BJ (cell line): ENCODE measurements at regions not wholly inside any gene's neighbourhood (a gene's known extent, or its start where the extent isn't known, plus 50 kb on each side); places are given as distances from the start of the nearest gene placed in this dataset.

Source experiments
- CTCF ChIA-PET: fragments of 350-600 bp; formaldehyde crosslinking; extraction: SDS; loops from one replicate; lab custom pipeline; 2021; ENCODE audit warnings: antibody characterized with exemption, inconsistent platforms; lab: Yijun Ruan, JAX
- POLR2A ChIA-PET: fragments of 300-600 bp; sonication (Branson Sonifier 250); formaldehyde crosslinking; extraction: SDS; loops from one replicate; lab custom pipeline; 2021; ENCODE audit warnings: antibody characterized with exemption; lab: Charles Lee
- DNase-seq: peaks from one replicate; pipeline ENCODE4 v3.0.0-alpha.2; 2011; ENCODE audit warnings: low read depth
- H3K27me3 ChIP-seq: 2 replicates; pipeline ENCODE4 v1.6.0; 2011; ENCODE audit warnings: low read length; ENCODE audit not compliant: control insufficient read depth, insufficient read depth
- H3K36me3 ChIP-seq: 2 replicates; pipeline ENCODE4 v1.5.1; 2011; ENCODE audit warnings: low read length; ENCODE audit not compliant: control insufficient read depth, insufficient read depth
- H3K4me3 ChIP-seq: 2 replicates; pipeline ENCODE4 v1.5.1; 2011; ENCODE audit warnings: low read depth, mild to moderate bottlenecking, control low read depth, low read length
- TF ChIP-seq, protein P1 (sequence below): IDR thresholded peaks from 2 replicates; pipeline ENCODE4 v1.5.1; 2011; ENCODE audit warnings: low read depth, mild to moderate bottlenecking, control low read depth, inconsistent platforms, low read length, moderate library complexity; ENCODE audit not compliant: insufficient read depth

DNA sequence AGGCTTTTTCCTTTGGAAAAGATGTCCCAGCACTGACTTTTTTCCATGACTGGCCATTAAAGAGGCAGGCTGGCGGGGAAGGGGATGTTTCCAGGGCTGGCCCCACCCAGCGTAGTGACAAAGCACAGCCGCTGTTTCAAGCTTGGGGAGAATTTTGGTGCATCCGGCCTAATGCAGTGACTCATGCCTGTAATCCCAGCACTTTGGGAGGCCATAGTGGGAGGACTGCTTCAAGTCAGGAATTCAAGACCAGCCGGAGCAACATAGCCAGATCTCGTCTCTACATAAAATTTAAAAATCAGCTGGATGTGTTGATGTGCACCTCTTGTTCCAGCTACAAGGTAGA lies 78.0 kb upstream of the SH3BP4 start:
- TF ChIP-seq, protein P1, sequence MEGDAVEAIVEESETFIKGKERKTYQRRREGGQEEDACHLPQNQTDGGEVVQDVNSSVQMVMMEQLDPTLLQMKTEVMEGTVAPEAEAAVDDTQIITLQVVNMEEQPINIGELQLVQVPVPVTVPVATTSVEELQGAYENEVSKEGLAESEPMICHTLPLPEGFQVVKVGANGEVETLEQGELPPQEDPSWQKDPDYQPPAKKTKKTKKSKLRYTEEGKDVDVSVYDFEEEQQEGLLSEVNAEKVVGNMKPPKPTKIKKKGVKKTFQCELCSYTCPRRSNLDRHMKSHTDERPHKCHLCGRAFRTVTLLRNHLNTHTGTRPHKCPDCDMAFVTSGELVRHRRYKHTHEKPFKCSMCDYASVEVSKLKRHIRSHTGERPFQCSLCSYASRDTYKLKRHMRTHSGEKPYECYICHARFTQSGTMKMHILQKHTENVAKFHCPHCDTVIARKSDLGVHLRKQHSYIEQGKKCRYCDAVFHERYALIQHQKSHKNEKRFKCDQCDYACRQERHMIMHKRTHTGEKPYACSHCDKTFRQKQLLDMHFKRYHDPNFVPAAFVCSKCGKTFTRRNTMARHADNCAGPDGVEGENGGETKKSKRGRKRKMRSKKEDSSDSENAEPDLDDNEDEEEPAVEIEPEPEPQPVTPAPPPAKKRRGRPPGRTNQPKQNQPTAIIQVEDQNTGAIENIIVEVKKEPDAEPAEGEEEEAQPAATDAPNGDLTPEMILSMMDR = no peak
- Histone ChIP-seq H3K4me3 (no peak overlapping the region), H3K36me3 (no peaks in the 10 kb centered on the region), H3K27me3 (no peaks in the 10 kb centered on the region)
- POLR2A ChIA-PET = no interaction called here
- CTCF ChIA-PET = no interaction called here
- DNase-seq = no peak

DNA sequence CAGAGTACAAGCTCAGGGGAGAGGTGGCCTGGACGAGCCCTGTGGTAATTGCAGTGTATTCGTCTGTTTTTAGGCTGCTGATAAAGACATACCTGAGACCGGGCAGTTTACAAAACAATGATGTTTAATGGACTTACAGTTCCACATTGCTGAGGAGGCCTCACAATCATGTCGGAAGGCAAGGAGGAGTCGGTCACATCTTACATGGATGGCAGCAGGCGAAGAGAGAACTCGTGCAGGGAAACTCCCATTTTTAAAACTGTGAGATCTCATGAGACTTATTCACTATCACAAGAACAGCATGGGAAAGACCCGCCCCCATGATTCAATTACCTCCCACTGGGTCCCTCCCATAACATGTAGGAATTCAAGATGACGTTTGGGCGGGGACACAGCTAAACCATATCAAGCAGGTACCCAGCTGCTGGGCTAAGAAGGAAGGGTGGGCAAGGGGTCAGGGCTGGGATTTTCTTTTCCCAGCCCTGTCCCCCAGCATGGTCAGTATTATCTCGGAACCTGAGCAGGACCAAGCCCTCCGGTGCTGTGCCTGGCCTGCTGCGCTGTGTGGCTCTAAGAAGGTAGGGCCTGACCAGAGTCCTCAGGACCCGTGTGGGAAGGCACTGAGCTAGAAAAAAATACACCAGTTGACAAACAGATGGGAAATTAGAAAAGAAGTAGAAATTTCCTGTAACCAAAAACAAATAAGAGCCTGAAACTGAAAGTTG lies 78.6 kb upstream of the SH3BP4 start:
- no peaks in the 10 kb centered on the region for H3K27me3 ChIP-seq
- H3K4me3 ChIP-seq = no peak overlapping the region
- ChIA-PET CTCF (no interaction called here), POLR2A (no interaction called here)
- no peak for DNase-seq
- TF ChIP-seq, protein P1 = no peak
- H3K36me3 ChIP-seq = no peaks in the 10 kb centered on the region

- TF ChIP-seq, protein P1 = no peak
- no peak overlapping the region for H3K4me3 ChIP-seq
- DNase-seq = no peak
- ChIA-PET CTCF (interaction anchor here (1.1 kb wide), 1 partner anchor 10 kb away, joined by 3 read pairs; no protein-coding TSS in a partner anchor), POLR2A (no interaction called here)
- H3K36me3 ChIP-seq = no peaks in the 10 kb centered on the region
- no peaks in the 10 kb centered on the region for H3K27me3 ChIP-seq
These were observed 81.8 kb upstream of the SH3BP4 start for GRCh38 chr2:234869969-234870368.

- TF ChIP-seq, protein P1 = no peak
- DNase-seq = no peak
- CTCF ChIA-PET = no interaction called here
- no peak overlapping the region for H3K4me3 ChIP-seq
- H3K27me3 ChIP-seq = no peaks in the 10 kb centered on the region
- no peaks in the 10 kb centered on the region for H3K36me3 ChIP-seq
- POLR2A ChIA-PET = no interaction called here
These were observed 82.7 kb upstream of the SH3BP4 start for GRCh38 chr2:234869164-234869563.

DNA sequence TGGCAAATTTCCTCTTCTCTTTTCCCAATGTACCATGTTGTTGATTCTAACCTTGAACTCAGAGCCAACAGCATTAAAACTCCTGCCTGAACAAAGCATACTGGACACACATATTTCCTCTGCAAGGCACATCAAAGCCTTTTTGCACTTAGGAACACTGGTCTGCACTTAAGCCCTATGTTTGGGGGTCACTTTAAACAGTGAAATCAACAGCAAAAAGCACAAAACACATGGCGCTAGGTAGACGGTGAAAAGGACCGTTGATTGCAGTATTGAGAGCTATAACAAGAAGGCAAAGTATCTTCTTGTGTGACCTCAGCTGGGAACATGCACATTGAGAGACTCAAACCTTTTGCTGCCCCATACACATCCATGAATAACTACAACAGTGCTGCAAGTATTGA lies 83.9 kb upstream of the SH3BP4 start:
- Histone ChIP-seq H3K27me3 (no peaks in the 10 kb centered on the region), H3K4me3 (no peak overlapping the region), H3K36me3 (no peaks in the 10 kb centered on the region)
- ChIA-PET CTCF (interaction anchor here (0.9 kb wide), 1 partner anchor 13 kb away, joined by 3 read pairs; no protein-coding TSS in a partner anchor), POLR2A (no interaction called here)
- no peak for DNase-seq
- TF ChIP-seq, protein P1 = no peak
